ENCODE measurements at regions not wholly inside any gene's neighbourhood (a gene's known extent, or its start where the extent isn't known, plus 50 kb on each side); places are given as distances from the start of the nearest gene placed in this dataset.

DNA sequence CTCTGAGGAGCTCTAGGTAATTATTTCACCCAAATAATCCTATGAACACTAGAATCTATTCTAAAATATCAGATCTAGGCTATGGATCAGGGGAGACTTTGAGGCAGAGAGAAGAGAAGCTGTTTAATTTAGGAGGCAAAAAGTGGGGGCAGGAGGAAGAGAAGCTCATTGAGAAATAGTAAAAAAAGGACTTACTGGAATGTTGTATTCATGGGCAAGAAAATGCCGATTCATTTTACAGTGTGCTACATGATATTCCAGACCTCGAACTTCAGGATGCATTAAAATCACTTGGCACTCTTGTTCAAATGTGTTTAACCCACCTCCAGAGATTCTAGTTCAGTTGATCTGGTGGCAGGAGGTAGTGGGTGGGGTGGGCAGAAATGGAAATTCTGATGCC is 109.5 kb upstream of the ITGB1 start:
- no peak overlapping the region for H3K4me3 ChIP-seq (ENCODE audit: low read depth, low read length)
- in situ Hi-C loops (cut with HindIII; ENCODE audit: low sequenced_read_pairs), result no loop called here
- no peak for DNase-seq (ENCODE audit: low read depth)
- TF ChIP-seq, protein P1, sequence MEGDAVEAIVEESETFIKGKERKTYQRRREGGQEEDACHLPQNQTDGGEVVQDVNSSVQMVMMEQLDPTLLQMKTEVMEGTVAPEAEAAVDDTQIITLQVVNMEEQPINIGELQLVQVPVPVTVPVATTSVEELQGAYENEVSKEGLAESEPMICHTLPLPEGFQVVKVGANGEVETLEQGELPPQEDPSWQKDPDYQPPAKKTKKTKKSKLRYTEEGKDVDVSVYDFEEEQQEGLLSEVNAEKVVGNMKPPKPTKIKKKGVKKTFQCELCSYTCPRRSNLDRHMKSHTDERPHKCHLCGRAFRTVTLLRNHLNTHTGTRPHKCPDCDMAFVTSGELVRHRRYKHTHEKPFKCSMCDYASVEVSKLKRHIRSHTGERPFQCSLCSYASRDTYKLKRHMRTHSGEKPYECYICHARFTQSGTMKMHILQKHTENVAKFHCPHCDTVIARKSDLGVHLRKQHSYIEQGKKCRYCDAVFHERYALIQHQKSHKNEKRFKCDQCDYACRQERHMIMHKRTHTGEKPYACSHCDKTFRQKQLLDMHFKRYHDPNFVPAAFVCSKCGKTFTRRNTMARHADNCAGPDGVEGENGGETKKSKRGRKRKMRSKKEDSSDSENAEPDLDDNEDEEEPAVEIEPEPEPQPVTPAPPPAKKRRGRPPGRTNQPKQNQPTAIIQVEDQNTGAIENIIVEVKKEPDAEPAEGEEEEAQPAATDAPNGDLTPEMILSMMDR (IDR thresholded peaks at IDR 0.05; ENCODE audit: low read depth, low read length, missing control alignments), result no peak

DNA sequence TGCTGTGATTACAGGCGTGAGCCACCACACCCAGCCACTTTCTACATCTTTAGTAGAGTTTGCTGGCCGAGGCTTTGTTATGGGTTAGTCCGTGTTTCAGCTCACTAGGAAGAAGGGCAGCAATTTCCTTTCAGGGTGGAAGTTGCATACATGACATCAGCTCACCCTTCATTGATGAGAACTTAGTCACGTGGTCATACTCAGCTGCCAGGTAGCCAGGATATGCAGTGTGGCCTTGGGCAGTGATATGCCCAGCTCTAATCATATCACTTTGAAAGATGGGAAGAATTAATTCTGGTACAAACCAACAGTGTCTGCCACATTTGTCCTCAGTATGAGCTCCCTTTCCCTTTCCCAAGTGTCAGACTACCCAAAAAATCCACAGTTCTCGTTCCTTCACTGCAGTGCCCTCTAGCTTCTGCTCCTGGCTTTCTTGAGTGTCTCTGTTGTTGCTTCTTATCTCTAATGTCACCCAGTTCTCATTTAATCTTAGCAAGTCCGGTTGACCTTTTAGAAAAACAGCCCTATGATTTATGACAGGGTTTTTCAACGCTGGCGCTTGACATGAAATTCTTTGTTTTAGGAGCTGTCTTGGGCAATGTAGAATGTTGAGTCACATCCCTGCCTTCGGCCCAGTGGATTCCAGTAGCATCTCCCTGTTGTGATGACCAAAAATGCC is 108.7 kb upstream of the ITGB1 start:
- H3K4me3 ChIP-seq (ENCODE audit: low read depth, low read length), result no peak overlapping the region
- in situ Hi-C loops (cut with HindIII; ENCODE audit: low sequenced_read_pairs), result no loop called here
- TF ChIP-seq, protein P1 (IDR thresholded peaks at IDR 0.05; ENCODE audit: low read depth, low read length, missing control alignments), result no peak
- no peak for DNase-seq (ENCODE audit: low read depth)

DNA sequence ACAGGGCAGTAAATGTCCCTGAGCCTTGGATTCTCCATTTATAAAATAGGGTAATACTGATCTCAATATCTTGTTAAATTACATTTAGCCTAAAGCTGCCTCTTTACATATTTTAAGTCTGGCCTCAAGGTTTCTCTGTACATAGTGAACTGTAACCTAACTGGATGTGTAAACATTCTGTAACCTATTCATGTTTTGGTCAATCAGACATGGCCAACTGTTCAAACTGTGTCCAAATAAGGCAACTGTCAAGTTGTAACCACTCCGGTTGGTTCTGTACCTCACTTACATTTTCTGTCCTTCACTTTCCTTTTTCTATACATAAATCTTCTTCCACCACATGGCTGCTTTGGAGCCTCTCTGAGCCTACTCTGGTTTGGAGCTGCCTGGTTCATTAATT is 107.1 kb upstream of the ITGB1 start:
- in situ Hi-C loops (cut with HindIII; ENCODE audit: low sequenced_read_pairs), result no loop called here
- DNase-seq (ENCODE audit: low read depth), result no peak
- TF ChIP-seq, protein P1 (IDR thresholded peaks at IDR 0.05; ENCODE audit: low read depth, low read length, missing control alignments), result no peak
- no peak overlapping the region for H3K4me3 ChIP-seq (ENCODE audit: low read depth, low read length)

DNA sequence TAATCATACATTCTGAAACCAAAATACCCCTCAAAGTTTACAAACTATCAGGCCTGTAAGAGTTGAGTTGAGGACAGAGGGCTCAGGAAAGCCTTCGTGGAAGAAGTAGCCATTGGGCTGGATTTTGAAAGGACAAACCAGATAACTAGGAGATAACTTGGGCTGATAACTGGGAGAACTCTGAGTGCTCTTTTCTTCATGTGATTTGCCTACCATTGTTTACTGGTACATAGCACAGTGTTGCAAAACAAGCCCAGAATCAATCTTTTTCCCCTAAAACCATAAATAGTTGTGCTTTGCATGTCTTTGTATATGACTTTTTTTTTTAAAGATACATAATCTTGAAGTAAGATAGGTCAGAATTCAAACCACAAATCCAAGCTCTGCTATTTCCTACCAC is 106.7 kb upstream of the ITGB1 start:
- no peak for DNase-seq (ENCODE audit: low read depth)
- H3K4me3 ChIP-seq (ENCODE audit: low read depth, low read length), result no peak overlapping the region
- in situ Hi-C loops (cut with HindIII; ENCODE audit: low sequenced_read_pairs), result no loop called here
- TF ChIP-seq, protein P1 (IDR thresholded peaks at IDR 0.05; ENCODE audit: low read depth, low read length, missing control alignments), result no peak

DNA sequence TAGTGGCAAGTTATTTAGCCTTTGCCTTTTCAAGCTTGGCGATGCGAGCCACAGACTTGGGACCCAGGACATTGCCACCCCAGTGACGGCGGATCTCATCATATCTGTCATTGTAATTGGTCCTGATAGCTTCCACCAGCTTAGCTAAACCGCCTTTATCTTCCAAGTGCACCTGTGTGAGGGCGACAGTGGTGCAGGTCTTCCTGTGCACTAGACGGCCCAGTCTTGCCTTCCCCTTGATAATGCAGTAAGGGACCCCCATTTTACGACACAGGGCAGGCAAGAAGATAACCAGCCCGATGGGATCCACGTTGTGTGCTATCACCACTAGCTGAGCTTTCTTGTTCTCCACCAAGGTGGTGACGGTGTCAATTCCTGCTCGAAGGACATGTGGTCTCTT is 99.6 kb upstream of the ITGB1 start:
- in situ Hi-C loops (cut with HindIII; ENCODE audit: low sequenced_read_pairs), result no loop called here
- no peak for DNase-seq (ENCODE audit: low read depth)
- no peak overlapping the region for H3K4me3 ChIP-seq (ENCODE audit: low read depth, low read length)
- TF ChIP-seq, protein P1 (IDR thresholded peaks at IDR 0.05; ENCODE audit: low read depth, low read length, missing control alignments), result no peak

DNA sequence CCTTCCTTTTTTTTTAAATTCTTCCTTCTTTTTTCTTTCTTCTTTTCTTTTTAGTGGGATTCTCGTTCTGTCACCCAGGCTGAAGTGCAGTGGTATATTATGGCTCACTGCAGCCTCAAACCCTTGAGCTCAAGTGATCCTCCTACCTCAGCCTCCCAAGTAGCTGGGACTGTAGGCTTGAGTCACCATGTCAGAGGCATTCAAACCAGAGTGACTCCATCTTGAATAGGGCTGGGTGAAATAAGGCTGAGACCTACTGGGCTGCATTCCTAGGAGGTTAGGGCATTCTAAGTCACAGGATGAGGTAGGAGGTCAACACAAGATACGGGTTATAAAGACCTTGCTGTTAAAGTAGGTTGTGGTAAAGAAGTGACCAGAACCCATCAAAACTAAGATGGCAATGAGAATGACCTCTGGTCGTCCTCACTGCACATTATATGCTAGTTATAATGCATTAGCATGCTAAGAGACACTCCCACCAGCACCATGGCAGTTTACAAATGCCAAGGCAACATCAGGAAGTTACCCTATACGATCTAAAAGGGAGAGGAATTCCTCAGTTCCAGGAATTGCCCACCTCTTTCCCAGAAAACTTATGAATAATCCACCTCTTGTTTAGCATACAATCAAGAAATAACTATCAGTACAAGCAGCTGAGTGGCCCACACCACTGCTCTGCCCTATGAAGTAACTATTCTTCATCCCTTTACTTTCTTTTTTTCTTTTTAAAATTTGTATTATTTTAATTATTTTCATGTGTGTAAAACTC is 99.0 kb upstream of the ITGB1 start:
- in situ Hi-C loops (cut with HindIII; ENCODE audit: low sequenced_read_pairs), result no loop called here
- DNase-seq (ENCODE audit: low read depth), result no peak
- no peak overlapping the region for H3K4me3 ChIP-seq (ENCODE audit: low read depth, low read length)
- TF ChIP-seq, protein P1 (IDR thresholded peaks at IDR 0.05; ENCODE audit: low read depth, low read length, missing control alignments), result no peak
